ENCODE measurements at regions not wholly inside any gene's neighbourhood (a gene's known extent, or its start where the extent isn't known, plus 50 kb on each side); places are given as distances from the start of the nearest gene placed in this dataset.

DNA sequence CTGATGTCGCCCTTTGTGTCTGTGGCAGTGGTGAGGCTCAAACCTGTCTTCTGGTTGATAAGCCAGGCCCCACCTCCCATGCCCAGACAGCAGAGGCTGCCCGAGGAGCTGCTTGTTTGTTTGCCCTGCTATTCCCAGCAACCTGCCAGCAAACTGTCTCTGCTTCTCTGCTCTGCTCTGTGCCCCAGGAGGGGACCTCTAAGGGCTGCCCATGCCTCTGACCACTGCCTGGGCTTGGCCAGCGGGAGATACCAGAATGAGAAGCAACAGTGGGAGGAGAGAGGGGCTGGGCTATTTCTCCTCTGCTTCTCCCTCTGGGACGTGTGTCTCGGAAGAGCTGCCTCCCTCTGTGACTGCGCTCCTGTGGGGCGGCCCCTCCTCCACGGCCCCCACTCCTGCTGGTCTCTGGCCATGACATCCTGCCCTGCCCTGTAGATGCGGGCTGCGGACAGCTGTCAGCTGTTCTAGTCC is 213.1 kb downstream of the RPLP1 start:
- Histone ChIP-seq H3K27ac (no peak overlapping the region), H3K4me3 (no peak overlapping the region)
- no peak for TF ChIP-seq CTCF (IDR thresholded peaks at IDR 0.05)
- peak; percentile 66 for DNase-seq (ENCODE audit: low spot score)

GRCh38 chr15:69666441-69666882 is 213.8 kb downstream of the RPLP1 start:
- no peak overlapping the region for H3K27ac ChIP-seq
- no peak for TF ChIP-seq CTCF (IDR thresholded peaks at IDR 0.05)

DNA sequence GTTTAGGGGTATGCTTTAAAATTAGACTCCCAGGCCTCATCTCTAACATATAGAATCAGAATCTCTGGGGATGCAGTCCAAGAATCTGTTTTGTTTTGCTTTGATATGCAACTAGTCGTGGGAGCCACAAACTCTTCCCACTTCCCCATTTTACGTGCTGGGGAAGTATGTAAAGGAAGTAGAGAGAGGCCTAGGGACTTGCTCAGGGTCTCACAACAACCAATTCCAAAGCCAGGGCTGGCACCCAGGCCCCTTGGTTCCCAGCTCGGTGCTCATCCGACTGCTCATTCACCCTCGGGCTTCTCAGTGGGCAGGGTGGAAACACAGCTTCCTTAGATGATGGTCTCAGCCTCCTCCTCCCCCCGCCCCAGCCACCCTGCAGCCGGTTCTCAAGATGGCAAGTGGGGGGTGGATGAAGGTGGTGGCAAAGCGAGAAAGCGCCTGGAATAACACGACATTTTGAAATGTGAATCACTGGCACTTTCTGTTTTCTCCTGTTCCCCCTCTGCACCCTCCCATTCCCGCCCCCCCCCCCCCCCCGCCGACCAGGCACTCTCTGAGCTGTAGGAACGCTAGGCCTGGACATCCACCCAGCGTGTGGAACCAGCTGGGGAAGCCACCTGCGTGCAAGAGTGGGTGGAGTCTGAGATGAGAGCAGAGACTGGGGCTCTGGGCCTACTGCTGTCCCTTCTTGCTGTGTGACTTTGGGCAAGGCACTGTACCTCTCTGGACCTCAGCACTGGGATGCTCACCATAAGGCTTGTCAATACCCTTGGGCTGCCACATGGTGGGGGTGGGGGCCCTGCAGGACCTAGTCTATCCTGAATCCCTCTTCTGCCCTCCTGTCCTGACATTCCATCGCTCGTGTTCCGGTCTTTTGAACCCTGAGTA is 214.5 kb downstream of the RPLP1 start:
- Histone ChIP-seq H3K4me3 (no peak overlapping the region), H3K27ac (peak overlapping the region in 1 of 2 donors; percentile 28)
- TF ChIP-seq CTCF (IDR thresholded peaks at IDR 0.05) = no peak
- DNase-seq (ENCODE audit: low spot score) = peak; percentile 73

More at GRCh38 chr15:69666441-69666882, 213.8 kb downstream of the RPLP1 start:
- no peak overlapping the region for H3K4me3 ChIP-seq
- no peak for DNase-seq (ENCODE audit: low spot score)

GRCh38 chr15:69668039-69668705 is 215.6 kb downstream of the RPLP1 start:
- no peak for DNase-seq (ENCODE audit: low spot score)
- no peak overlapping the region for H3K4me3 ChIP-seq
- H3K27ac ChIP-seq = no peak overlapping the region
- TF ChIP-seq CTCF (IDR thresholded peaks at IDR 0.05) = no peak

GRCh38 chr15:69668963-69669362 is 216.3 kb downstream of the RPLP1 start:
- TF ChIP-seq CTCF (IDR thresholded peaks at IDR 0.05) = no peak
- no peak for DNase-seq (ENCODE audit: low spot score)
- Histone ChIP-seq H3K27ac (no peak overlapping the region), H3K4me3 (no peak overlapping the region)

- no peak overlapping the region for H3K27ac ChIP-seq
These were observed 216.8 kb downstream of the RPLP1 start for GRCh38 chr15:69669446-69669845.

More at GRCh38 chr15:69669446-69669845, 216.8 kb downstream of the RPLP1 start:
- TF ChIP-seq CTCF (IDR thresholded peaks at IDR 0.05) = no peak
- no peak overlapping the region for H3K4me3 ChIP-seq
- no peak for DNase-seq (ENCODE audit: low spot score)
